Vagina (tissue), 2 donors: ENCODE measurements at regions not wholly inside any gene's neighbourhood (a gene's known extent, or its start where the extent isn't known, plus 50 kb on each side); places are given as distances from the start of the nearest gene placed in this dataset.

Experiments
- CTCF ChIP-seq, 3 experiments: fragments of 450-650 bp in 2 of 3; fragments of 200-600 bp in 1 of 3; sonication (generic) in 1 of 3; IDR thresholded peaks; one replicate each; pipeline ENCODE4 v1.5.1; 2017 to 2019; ENCODE audit warnings: antibody characterized with exemption in 3 of 3, mild to moderate bottlenecking in 2 of 3, moderate library complexity in 2 of 3
- POLR2A ChIP-seq, 2 donors: fragments of 450-650 bp; IDR thresholded peaks; one replicate each; pipeline ENCODE4 v1.6.1; 2017; ENCODE audit warnings: antibody characterized with exemption in 2 of 2, mild to moderate bottlenecking in 2 of 2, moderate library complexity in 2 of 2
- POLR2AphosphoS5 ChIP-seq, 2 donors: sonication (generic); formaldehyde crosslinking; IDR thresholded peaks; one replicate each; pipeline ENCODE4 v1.9.0; 2017; ENCODE audit warnings: antibody characterized with exemption in 2 of 2, mild to moderate bottlenecking in 2 of 2, low read depth in 1 of 2; ENCODE audit not compliant: insufficient read depth in 1 of 2

GRCh38 chr12:126087692-126088091, 1022.5 kb downstream of the AACS start:
- TF ChIP-seq CTCF (IDR thresholded peaks at IDR 0.05): no peak
- TF ChIP-seq POLR2A (IDR thresholded peaks at IDR 0.05): no peak
- no peak for TF ChIP-seq POLR2AphosphoS5 (IDR thresholded peaks at IDR 0.05; ENCODE audit: insufficient read depth in 1 of 2, low read depth in 1 of 2)
